Natural killer cell (primary cell): ENCODE measurements at regions not wholly inside any gene's neighbourhood (a gene's known extent, or its start where the extent isn't known, plus 50 kb on each side); places are given as distances from the start of the nearest gene placed in this dataset.
A peak's percentile ranks its signal among the peaks of the same experiment; 100 is the strongest.
"Not testable (repeated sequence)": the region's sequence is repeated elsewhere in the genome, so short reads cannot be mapped to it uniquely, and the experiment has no call there.

ENCODE experiments used
- ATAC-seq, 3 donors: fragments of 150-1000 bp in 2 of 3; fragments of 200-7000 bp in 1 of 3; cut with Tn5 transposase; 1 replicate in 1 of 3; 2 replicates in 2 of 3; pipeline ENCODE4 v1.10.0; 2021; ENCODE audit warnings: mild to moderate bottlenecking in 2 of 3, moderate library complexity in 2 of 3
- DNase-seq, 2 donors: peaks; one replicate each; pipeline versions ENCODE4 v3.0.0 to v3.0.0-alpha.2; 2013 to 2021; ENCODE audit warnings: mixed read lengths in 1 of 2
- H3K27ac ChIP-seq: one replicate; pipeline ENCODE4 v1.5.1; 2013; ENCODE audit warnings: mild to moderate bottlenecking, low read length
- H3K27me3 ChIP-seq: one replicate; pipeline ENCODE4 v1.6.1; 2013; ENCODE audit warnings: low read length; ENCODE audit not compliant: control insufficient read depth, insufficient read depth
- H3K36me3 ChIP-seq: one replicate; pipeline ENCODE4 v1.6.1; 2013; ENCODE audit warnings: low read length; ENCODE audit not compliant: control insufficient read depth, insufficient read depth
- H3K4me1 ChIP-seq: one replicate; pipeline ENCODE4 v1.6.1; 2013; ENCODE audit warnings: low read length; ENCODE audit not compliant: control insufficient read depth, insufficient read depth
- H3K4me3 ChIP-seq: one replicate; pipeline ENCODE4 v1.5.1; 2013; ENCODE audit warnings: low read length
- H3K9me3 ChIP-seq: one replicate; pipeline ENCODE4 v1.6.1; 2013; ENCODE audit warnings: low read length; ENCODE audit not compliant: control insufficient read depth, insufficient read depth
- H3K27ac Mint-ChIP-seq, 2 donors: one replicate each; pipeline ENCODE4 v1.8.0; 2022; ENCODE audit warnings: mild to moderate bottlenecking in 2 of 2, mixed read lengths in 2 of 2, moderate library complexity in 1 of 2
- H3K27me3 Mint-ChIP-seq, 2 donors: one replicate each; pipeline ENCODE4 v1.8.0; 2022; ENCODE audit warnings: low read depth in 2 of 2, mixed read lengths in 2 of 2
- H3K36me3 Mint-ChIP-seq: one replicate; pipeline ENCODE4 v1.8.0; 2022; ENCODE audit warnings: mixed read lengths
- H3K4me1 Mint-ChIP-seq, 2 donors: one replicate each; pipeline ENCODE4 v1.8.0; 2022; ENCODE audit warnings: mixed read lengths in 2 of 2
- H3K4me3 Mint-ChIP-seq: one replicate; pipeline ENCODE4 v1.8.0; 2022; ENCODE audit warnings: mild to moderate bottlenecking, moderate library complexity, mixed read lengths
- H3K9me3 Mint-ChIP-seq, 2 donors: one replicate each; pipeline ENCODE4 v1.8.0; 2022; ENCODE audit warnings: mixed read lengths in 2 of 2
- WGBS: methylation state at CpG from one replicate; pipeline ENCODE4 v1.1.7; 2013; ENCODE audit warnings: missing lambda C conversion rate; ENCODE audit not compliant: insufficient coverage; 5-methylcytosine and 5-hydroxymethylcytosine counted together
- intact Hi-C: fragments of 100-400 bp; cut with micrococcal nuclease; formaldehyde crosslinking; loops from one replicate; pipeline ENCODE4 v1.14.2; 2022

DNA sequence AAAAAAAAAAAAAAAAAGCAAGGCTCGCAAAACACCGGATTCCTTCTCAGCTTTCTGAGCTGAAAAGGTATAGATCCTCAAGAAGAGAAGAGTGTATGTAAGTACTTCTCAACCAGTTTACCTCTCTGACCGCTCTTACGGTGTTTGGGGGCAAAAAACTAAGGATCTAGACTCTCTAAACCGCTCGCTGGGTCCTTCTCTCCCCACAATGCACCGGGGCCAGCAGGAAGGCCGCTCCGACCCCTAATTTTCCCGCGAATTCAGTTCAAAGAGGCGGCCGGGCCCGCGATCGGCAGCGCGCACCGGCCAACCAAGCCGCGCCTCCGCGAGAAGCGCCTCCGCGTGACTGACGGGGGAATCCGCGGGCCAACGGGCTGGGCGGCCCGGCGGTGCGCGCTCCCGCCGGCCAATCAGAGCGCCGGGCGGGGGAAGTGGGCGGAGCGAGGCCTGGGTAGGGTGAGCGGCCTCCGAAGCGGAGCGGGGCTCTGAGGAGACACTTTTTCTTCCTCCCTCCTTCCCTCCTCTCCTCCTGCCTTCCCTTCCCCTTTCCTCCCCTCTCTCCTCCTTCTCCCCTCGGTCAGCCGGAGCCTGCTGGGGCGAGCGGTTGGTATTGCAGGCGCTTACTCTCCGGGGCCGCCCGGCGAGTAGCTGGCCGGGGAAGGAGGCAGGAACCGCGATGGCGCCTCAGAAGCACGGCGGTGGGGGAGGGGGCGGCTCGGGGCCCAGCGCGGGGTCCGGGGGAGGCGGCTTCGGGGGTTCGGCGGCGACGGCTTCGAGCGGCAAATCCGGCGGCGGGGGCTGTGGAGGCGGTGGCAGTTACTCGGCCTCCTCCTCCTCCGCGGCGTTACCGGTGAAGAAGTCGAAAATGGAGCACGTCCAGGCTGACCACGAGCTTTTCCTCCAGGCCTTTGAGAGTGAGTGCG lies 93.0 kb downstream of the CRLF3 start:
- ATAC-seq (peak; percentile 95 to 99 (median 97)), DNase-seq (peak; percentile 76 to 89)
- H3K27ac ChIP-seq = peak overlapping the region; percentile 86
- H3K9me3 Mint-ChIP-seq, H3K36me3 ChIP-seq, H3K9me3 ChIP-seq, H3K27me3 ChIP-seq, H3K36me3 Mint-ChIP-seq, H3K27me3 Mint-ChIP-seq: not testable (repeated sequence)
- H3K27ac Mint-ChIP-seq = peak overlapping the region; percentile 84 to 95
- intact Hi-C loops = loop anchor here (5.0 kb wide), 1 partner anchor 91 kb away; the partner anchor contains the start of gene CRLF3
- peaks cover 24 to 27% of the 10 kb centered on the region in 2 donors for H3K4me1 Mint-ChIP-seq
- peaks cover 14% of the 10 kb centered on the region for H3K4me1 ChIP-seq
- peak overlapping the region; percentile 93 for H3K4me3 Mint-ChIP-seq
- WGBS = 0% methylated on average over 75 of the region's 87 CpGs
- peak overlapping the region; percentile 91 for H3K4me3 ChIP-seq

DNA sequence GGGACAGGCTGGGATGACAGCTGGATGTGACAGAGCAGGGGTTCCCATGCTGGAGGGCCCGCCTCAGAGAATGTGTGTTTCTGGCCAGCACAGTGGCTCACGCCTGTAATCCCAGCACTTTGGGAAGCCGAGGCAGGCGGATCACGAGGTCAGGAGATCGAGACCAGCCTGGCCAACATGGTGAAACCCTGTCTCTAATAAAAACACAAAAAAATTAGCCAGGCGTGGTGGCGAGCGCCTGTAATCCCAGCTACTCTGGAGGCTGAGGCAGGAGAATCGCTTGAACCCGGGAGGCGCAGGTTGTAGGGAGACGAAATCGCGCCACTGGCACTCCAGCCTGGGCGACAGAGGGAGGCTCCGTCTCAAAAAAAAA lies 93.7 kb downstream of the CRLF3 start:
- not testable (repeated sequence) for H3K36me3 Mint-ChIP-seq, H3K27me3 ChIP-seq, ATAC-seq, DNase-seq, H3K9me3 ChIP-seq, H3K27me3 Mint-ChIP-seq, H3K36me3 ChIP-seq, H3K9me3 Mint-ChIP-seq
- Mint-ChIP-seq H3K4me1 (peaks cover 24 to 27% of the 10 kb centered on the region in 2 donors), H3K4me3 (peak overlapping the region; percentile 93), H3K27ac (peak overlapping the region; percentile 84 to 95)
- peak overlapping the region; percentile 23 for H3K4me3 ChIP-seq
- H3K4me1 ChIP-seq = peaks cover 14% of the 10 kb centered on the region
- intact Hi-C loops = loop anchor here (5.0 kb wide), 1 partner anchor 91 kb away; the partner anchor contains the start of gene CRLF3
- H3K27ac ChIP-seq = peak overlapping the region; percentile 34
- 60% methylated on average over 17 of the region's 17 CpGs for WGBS

DNA sequence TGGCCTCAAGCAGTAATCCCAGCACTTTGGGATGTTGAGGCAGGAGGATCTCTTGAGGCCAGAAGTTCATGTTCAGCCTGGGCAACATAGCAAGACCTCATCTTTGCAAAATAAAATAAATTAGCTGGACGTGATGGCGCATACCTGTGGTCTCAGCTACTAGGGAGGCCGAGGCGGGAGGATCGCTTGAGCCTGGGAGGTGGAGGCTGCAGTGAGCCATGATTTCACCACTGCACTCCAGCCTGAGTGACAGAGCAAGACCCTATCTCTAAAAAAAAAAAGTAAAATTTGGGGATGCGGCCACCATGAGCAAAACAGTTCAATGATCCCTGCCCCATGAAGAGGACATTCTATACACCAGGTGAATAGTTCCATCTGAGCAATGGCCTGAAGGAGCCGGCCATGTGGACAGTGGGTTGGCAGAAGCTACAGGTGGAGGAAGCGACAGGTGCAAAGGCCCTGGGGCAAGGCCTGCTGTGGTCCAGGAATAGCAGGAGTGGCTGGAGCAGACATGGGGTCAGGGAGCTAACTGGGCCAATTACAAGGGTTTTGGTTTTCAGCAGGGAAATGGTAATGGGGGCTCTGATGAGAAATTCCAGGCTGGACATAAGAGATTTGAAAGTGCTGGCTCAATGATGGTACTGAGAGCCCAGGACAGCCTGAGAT lies 94.2 kb downstream of the CRLF3 start:
- not testable (repeated sequence) for H3K9me3 ChIP-seq, H3K36me3 ChIP-seq, H3K4me3 ChIP-seq, H3K36me3 Mint-ChIP-seq, ATAC-seq, H3K27me3 Mint-ChIP-seq, H3K27ac ChIP-seq, DNase-seq, H3K27me3 ChIP-seq, H3K9me3 Mint-ChIP-seq
- H3K27ac Mint-ChIP-seq = peak overlapping the region; percentile 84 to 95
- intact Hi-C loops = loop anchor here (5.0 kb wide), 1 partner anchor 92 kb away; the partner anchor contains the start of gene CRLF3
- H3K4me1 Mint-ChIP-seq = peaks cover 19 to 23% of the 10 kb centered on the region in 2 donors
- peak overlapping the region; percentile 93 for H3K4me3 Mint-ChIP-seq
- H3K4me1 ChIP-seq = peaks cover 14% of the 10 kb centered on the region
- WGBS = 99% methylated on average over 8 of the region's 8 CpGs

DNA sequence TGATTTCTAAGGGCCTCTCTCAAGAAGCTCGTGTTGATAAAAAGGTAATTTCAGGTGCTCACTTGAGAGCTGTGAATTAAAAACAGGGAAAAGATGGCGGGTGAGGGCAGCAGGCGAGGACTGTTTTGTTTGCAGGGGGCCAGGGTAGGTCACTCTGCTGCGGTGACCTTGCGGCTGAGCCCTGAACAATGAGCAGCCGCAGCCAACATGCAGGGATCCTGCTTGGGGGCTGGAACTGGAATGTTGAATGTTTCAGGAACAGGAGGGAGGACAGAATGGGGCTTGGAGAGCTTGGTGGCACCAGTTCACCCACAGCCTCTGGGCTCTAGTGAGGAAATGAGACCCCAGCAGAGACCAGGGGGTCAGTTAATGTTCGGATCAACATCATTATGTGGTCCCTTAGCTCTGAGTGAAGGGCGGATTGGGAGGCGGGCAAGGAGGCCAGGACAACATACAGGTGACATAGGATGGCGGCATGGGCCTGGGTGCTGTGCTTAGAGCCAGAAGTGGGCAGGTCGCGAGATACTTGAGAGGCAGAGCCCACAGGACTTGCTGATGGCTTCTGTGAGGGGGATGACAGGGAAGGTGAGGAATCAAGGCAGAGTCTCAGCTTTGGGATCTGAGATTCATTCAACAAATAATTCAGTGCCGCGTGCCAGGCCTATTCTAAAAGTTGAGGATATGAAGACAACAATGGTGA lies 94.9 kb downstream of the CRLF3 start:
- not testable (repeated sequence) for H3K27me3 Mint-ChIP-seq, H3K36me3 ChIP-seq, H3K36me3 Mint-ChIP-seq, H3K9me3 ChIP-seq, H3K27ac ChIP-seq, H3K4me3 ChIP-seq, H3K27me3 ChIP-seq, DNase-seq, H3K9me3 Mint-ChIP-seq, ATAC-seq
- peak overlapping the region in 1 of 2 donors; percentile 84 for H3K27ac Mint-ChIP-seq
- H3K4me3 Mint-ChIP-seq = peak overlapping the region; percentile 93
- H3K4me1 ChIP-seq = peaks cover 14% of the 10 kb centered on the region
- H3K4me1 Mint-ChIP-seq = peaks cover 16 to 20% of the 10 kb centered on the region in 2 donors
- intact Hi-C loops = loop anchor here (5.0 kb wide), 1 partner anchor 93 kb away; the partner anchor contains the start of gene CRLF3
- 89% methylated on average over 14 of the region's 14 CpGs for WGBS

DNA sequence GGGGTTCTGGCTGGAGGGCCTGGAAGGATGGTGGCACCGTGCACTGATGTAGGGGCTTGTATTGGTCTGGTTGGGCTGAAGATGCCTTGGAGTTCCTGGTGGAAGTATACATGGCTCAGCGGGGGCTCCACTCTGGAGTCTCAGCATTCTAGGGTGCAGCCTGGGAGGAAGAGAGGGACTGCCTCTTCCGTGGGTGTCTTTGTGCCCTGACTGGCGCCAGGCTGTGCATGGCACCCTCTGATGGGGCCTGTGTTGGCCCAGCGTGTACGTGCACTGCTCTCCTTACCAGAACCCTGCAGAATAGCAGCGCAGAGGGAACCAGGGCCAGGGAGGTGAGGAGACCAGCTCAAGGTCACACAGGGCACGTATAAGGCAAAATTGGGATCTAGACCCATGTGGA lies 97.0 kb downstream of the CRLF3 start:
- H3K27ac ChIP-seq, intact Hi-C loops, H3K36me3 Mint-ChIP-seq, H3K27me3 Mint-ChIP-seq, DNase-seq, H3K9me3 Mint-ChIP-seq, ATAC-seq, H3K4me3 Mint-ChIP-seq, H3K27ac Mint-ChIP-seq, H3K36me3 ChIP-seq, H3K9me3 ChIP-seq, H3K27me3 ChIP-seq, H3K4me3 ChIP-seq: not testable (repeated sequence)
- peaks cover 11% of the 10 kb centered on the region for H3K4me1 ChIP-seq
- WGBS = 94% methylated on average over 8 of the region's 8 CpGs
- peaks cover 7 to 12% of the 10 kb centered on the region in 2 donors for H3K4me1 Mint-ChIP-seq

DNA sequence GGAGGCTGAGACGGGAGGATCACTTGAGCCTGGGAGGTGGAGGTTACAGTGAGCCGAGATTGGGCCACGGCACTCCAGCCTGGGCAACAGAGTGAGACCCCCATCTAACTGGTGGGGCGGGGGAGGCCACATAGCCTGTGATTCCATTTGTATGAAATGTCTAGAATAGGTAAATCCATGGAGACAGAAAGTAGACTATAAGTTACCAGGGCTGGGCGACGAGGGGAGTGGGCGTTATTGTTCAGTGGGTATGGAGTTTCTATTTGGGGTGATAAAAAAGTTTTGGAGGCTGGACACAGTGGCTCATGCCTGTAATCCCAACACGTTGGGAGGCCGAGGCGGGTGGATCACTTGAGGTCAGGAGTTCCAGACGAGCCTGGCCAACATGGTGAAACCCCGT lies 97.8 kb downstream of the CRLF3 start:
- H3K27ac ChIP-seq, H3K4me3 ChIP-seq, H3K36me3 ChIP-seq, intact Hi-C loops, ATAC-seq, H3K36me3 Mint-ChIP-seq, H3K27ac Mint-ChIP-seq, H3K9me3 Mint-ChIP-seq, DNase-seq, H3K27me3 ChIP-seq, H3K4me1 Mint-ChIP-seq, H3K4me3 Mint-ChIP-seq, H3K27me3 Mint-ChIP-seq, H3K9me3 ChIP-seq: not testable (repeated sequence)
- 95% methylated on average over 12 of the region's 12 CpGs for WGBS
- peaks cover 11% of the 10 kb centered on the region for H3K4me1 ChIP-seq

DNA sequence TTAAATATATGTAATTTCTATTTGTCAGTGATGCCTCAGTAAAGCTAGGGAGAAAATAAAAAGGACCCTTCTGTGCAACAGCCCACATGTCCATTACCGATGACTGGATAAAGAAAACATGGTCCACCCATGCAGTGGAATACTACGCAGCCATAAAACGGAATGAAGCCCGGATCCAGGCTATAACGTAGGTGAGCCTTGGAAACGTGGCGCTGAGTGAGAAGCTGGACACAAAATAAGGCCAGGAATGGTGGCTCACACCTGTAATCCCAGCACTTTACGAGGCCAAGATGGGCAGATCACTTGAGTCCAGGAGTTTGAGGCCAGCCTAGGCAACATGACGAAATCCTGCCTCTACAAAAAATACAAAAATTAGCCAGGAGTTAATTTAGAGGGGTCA lies 98.2 kb downstream of the CRLF3 start:
- DNase-seq, ATAC-seq, H3K27me3 Mint-ChIP-seq, H3K4me3 ChIP-seq, H3K4me1 Mint-ChIP-seq, H3K36me3 ChIP-seq, H3K4me3 Mint-ChIP-seq, H3K36me3 Mint-ChIP-seq, H3K27ac ChIP-seq, H3K27me3 ChIP-seq, H3K9me3 ChIP-seq, H3K27ac Mint-ChIP-seq, H3K9me3 Mint-ChIP-seq, intact Hi-C loops: not testable (repeated sequence)
- 98% methylated on average over 8 of the region's 9 CpGs for WGBS
- H3K4me1 ChIP-seq = peaks cover 11% of the 10 kb centered on the region
